ENCODE measurements at regions not wholly inside any gene's neighbourhood (a gene's known extent, or its start where the extent isn't known, plus 50 kb on each side); places are given as distances from the start of the nearest gene placed in this dataset.

DNA sequence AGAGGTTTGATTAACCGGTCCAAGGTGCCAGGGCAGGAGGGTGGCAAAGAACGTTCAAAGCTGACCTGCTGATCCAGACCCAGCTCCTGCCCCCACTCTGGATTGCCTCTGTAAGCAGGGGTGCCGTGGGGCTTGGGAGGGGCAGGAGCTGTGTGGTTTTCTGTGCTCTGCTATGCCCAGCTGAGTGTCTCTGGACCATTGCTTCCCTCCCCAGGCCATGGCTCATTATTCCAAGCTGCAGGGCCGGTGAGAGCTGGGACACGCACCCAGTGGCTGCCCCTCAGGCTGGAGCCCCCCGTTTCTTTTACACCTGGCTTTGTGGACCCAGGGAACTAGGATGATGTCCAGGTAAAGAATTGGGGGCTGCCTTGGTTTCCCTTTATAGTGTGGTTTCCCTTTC, 238.4 kb upstream of the HS6ST1 start:
- TF ChIP-seq, protein P1, sequence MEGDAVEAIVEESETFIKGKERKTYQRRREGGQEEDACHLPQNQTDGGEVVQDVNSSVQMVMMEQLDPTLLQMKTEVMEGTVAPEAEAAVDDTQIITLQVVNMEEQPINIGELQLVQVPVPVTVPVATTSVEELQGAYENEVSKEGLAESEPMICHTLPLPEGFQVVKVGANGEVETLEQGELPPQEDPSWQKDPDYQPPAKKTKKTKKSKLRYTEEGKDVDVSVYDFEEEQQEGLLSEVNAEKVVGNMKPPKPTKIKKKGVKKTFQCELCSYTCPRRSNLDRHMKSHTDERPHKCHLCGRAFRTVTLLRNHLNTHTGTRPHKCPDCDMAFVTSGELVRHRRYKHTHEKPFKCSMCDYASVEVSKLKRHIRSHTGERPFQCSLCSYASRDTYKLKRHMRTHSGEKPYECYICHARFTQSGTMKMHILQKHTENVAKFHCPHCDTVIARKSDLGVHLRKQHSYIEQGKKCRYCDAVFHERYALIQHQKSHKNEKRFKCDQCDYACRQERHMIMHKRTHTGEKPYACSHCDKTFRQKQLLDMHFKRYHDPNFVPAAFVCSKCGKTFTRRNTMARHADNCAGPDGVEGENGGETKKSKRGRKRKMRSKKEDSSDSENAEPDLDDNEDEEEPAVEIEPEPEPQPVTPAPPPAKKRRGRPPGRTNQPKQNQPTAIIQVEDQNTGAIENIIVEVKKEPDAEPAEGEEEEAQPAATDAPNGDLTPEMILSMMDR (IDR thresholded peaks at IDR 0.05; ENCODE audit: low read depth, low read length, missing control alignments): no peak
- no peak overlapping the region for H3K4me3 ChIP-seq (replicated peaks; ENCODE audit: low read depth, low read length)
- DNase-seq (ENCODE audit: extremely low read depth, low read depth): no peak

GRCh38 chr2:128557831-128558241, 239.2 kb upstream of the HS6ST1 start:
- no peak for DNase-seq (ENCODE audit: extremely low read depth, low read depth)
- no peak overlapping the region for H3K4me3 ChIP-seq (replicated peaks; ENCODE audit: low read depth, low read length)

DNA sequence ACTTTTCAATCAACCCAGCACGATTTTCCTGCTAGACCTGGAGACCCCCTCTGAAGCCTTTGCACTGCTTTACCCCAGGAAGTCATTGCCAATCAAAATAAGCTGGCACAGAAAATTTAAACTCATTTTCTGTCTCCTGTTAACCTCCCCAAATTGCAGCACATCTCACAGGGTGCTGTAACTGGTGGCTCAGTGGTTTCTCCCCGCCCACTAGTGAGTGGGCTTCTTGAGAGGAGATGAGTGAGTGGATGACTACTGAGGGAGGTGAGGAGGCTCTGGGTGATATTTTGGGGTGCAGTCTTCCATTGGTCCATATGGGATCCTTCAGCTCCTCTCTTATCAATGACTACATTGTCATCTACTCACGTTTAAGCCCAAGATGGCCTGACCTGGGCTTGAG, 239.8 kb upstream of the HS6ST1 start:
- TF ChIP-seq, protein P1 (IDR thresholded peaks at IDR 0.05; ENCODE audit: low read depth, low read length, missing control alignments): no peak
- no peak overlapping the region for H3K4me3 ChIP-seq (replicated peaks; ENCODE audit: low read depth, low read length)
- DNase-seq (ENCODE audit: extremely low read depth, low read depth): no peak

More at GRCh38 chr2:128557831-128558241, 239.2 kb upstream of the HS6ST1 start:
- TF ChIP-seq, protein P1 (IDR thresholded peaks at IDR 0.05; ENCODE audit: low read depth, low read length, missing control alignments): no peak

DNA sequence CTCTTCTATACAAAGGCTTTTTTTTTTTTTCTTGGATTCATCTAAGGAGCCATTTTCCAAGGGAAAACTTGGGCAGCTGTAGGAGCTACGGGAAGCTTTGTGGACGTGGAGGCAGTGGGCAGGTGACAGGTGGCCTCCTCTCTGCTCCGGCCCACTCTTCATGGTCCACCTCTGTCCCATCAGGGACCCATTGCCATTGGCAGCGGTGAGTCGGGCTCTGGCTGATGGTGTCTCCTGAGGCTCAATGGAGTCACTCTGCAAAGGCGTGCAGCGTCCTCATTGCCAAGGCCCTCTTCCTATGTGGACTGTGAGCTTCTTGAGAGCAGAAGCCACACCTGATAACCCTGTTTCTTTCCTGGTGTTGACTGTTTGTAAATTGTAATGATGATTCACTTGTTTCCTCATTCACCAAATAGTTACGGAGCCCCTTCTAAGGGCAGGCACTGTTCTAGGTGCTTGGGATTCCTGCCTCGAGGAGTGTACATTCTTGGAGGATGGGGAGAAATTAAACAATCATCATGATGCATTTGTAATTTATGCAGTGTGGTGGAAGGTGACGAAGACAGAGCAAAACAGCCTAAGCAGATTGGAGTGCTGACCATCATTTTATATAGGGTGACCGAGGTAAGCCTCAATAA, 240.3 kb upstream of the HS6ST1 start:
- H3K4me3 ChIP-seq (replicated peaks; ENCODE audit: low read depth, low read length): no peak overlapping the region
- TF ChIP-seq, protein P1 (IDR thresholded peaks at IDR 0.05; ENCODE audit: low read depth, low read length, missing control alignments): no peak
- DNase-seq (ENCODE audit: extremely low read depth, low read depth): no peak

DNA sequence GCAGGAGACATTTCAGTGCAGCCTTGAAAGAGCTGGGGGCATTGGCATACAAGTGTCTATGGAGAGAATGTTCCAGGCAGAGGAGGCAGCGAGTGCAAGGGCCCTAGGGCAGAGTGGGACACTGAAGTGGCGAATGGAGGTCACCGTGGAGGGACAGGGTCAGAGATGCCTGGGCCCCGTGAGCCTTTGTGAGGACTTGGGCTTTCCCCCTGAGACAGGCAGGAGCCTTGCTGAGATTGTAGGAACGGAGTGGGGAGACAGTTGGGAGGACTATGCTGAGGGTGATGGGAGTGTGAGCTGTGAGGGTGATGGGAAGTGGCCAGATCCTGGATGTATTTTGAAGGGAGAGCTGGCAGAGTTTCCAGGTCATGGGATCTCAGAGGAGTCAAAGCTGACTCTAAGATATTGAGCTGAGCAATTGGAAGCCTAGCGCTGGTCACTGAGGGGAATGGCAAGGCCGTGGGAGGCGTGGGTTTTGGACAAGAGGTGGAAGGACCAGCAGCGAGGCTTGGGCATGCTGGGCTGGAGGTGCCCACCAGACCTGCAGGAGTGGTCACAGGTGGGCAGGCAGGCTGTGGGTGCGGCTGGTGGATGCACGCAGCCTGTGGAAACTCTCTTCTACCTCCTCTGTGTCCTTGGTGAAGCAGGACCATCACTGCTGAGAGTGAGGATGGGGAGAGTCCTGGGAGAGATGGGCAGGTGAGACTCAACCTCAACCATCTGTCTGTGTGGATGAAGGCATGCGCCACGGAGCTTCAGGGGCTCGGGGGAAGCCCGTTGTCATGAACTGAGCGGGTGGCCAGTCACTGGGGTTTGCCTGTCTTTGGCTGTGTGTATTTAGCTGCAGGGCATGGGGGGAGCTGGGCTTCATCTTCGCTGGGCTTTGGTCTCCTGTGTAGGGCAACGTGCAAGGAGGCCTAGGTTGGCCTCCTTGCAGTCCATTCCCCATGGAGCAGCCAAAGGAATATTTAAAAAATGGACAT, 241.2 kb upstream of the HS6ST1 start:
- DNase-seq (ENCODE audit: extremely low read depth, low read depth): no peak
- TF ChIP-seq, protein P1 (IDR thresholded peaks at IDR 0.05; ENCODE audit: low read depth, low read length, missing control alignments): no peak
- H3K4me3 ChIP-seq (replicated peaks; ENCODE audit: low read depth, low read length): no peak overlapping the region

DNA sequence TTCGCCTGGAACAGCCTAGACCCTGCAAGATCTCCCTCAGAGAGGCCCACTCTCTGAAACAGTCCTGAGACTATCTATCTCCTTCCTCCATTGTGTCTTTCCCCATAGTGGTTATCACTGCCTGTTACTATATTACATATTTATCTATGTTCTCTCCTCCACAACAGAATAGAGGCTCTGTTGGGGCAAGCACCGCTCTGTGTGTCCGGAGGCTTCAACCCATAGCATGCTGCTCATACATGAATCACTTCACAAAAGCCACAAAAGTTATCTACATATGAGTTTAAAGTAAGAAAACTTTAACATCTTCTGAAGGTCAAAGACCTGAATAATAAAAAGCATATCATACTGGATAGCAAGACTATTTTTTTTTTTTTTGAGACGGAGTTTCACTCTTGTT, 242.1 kb upstream of the HS6ST1 start:
- DNase-seq (ENCODE audit: extremely low read depth, low read depth): no peak
- TF ChIP-seq, protein P1 (IDR thresholded peaks at IDR 0.05; ENCODE audit: low read depth, low read length, missing control alignments): no peak
- H3K4me3 ChIP-seq (replicated peaks; ENCODE audit: low read depth, low read length): no peak overlapping the region
